ENCODE measurements at regions not wholly inside any gene's neighbourhood (a gene's known extent, or its start where the extent isn't known, plus 50 kb on each side); places are given as distances from the start of the nearest gene placed in this dataset.

DNA sequence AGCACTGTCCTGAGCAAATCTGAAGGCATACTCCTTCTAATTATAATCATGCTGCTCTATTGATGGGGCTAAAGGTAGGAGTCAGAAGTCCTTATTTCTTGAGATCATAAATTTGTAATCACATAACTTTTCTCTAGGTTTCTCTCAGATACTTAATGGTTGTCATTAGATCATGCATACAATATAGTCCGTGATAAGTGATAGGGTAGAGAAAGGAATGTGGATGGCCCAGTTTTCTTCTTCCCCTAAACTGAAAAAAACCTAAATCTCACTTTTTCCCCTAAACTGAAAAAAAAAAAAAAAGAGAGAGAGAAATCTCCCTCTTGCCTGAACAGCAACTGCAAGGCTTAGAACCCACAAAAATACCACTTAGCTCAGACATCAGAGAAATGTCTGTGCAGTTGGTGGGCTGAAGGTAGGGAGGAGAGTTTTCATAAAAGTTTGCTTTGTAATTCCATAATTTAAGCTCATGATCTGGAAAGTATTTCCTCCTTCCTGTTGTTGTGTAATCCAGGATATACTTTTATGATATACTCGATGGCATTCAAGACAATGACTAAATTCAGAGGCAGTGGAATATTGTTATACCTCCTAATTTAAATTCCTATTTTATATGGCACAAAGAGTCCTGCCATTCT, 79.3 kb upstream of the ITPRID2 start:
- peaks cover 3% of the 10 kb centered on the region for H3K27me3 Mint-ChIP-seq
- intact Hi-C loops (cut with micrococcal nuclease): no loop called here
- TF ChIP-seq, protein P1, sequence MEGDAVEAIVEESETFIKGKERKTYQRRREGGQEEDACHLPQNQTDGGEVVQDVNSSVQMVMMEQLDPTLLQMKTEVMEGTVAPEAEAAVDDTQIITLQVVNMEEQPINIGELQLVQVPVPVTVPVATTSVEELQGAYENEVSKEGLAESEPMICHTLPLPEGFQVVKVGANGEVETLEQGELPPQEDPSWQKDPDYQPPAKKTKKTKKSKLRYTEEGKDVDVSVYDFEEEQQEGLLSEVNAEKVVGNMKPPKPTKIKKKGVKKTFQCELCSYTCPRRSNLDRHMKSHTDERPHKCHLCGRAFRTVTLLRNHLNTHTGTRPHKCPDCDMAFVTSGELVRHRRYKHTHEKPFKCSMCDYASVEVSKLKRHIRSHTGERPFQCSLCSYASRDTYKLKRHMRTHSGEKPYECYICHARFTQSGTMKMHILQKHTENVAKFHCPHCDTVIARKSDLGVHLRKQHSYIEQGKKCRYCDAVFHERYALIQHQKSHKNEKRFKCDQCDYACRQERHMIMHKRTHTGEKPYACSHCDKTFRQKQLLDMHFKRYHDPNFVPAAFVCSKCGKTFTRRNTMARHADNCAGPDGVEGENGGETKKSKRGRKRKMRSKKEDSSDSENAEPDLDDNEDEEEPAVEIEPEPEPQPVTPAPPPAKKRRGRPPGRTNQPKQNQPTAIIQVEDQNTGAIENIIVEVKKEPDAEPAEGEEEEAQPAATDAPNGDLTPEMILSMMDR (IDR thresholded peaks at IDR 0.05): no peak
- no peak overlapping the region for H3K4me3 Mint-ChIP-seq
- no peaks in the 10 kb centered on the region for H3K36me3 Mint-ChIP-seq (ENCODE audit: low read depth)
- no peak overlapping the region for H3K27ac Mint-ChIP-seq
- DNase-seq (no peak), ATAC-seq (no peak)
- no peaks in the 10 kb centered on the region for H3K9me3 Mint-ChIP-seq
- POLR2A ChIA-PET: no interaction called here
- H3K4me1 Mint-ChIP-seq (ENCODE audit: low read depth): peaks cover 13% of the 10 kb centered on the region
- CTCF ChIA-PET: interaction anchor here (0.9 kb wide), 2 partner anchors 8 to 70 kb away, joined by 3 to 4 read pairs; no protein-coding TSS in a partner anchor

DNA sequence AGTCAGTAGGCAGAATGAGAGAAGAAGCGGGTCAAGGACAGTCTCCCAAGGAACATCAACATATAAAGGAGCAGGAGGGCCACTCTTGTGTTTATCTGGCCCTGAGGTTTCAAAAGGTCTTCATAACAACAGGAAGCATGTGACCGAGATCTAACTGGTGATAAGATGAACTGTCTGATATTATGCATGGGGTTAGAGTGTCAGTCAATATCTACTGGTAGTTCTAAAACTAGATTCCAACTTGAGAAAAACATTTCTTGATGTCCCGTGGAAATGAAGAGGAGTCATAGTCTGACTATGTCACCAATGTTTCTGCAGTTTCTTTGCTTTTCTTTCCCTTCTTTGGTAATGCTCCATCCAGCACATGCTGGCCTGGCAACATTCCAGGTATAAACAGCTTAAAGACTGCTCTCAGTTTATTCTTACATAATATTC, 77.5 kb upstream of the ITPRID2 start:
- peaks cover 13% of the 10 kb centered on the region for H3K4me1 Mint-ChIP-seq (ENCODE audit: low read depth)
- no peak overlapping the region for H3K27ac Mint-ChIP-seq
- CTCF ChIA-PET: no interaction called here
- DNase-seq: no peak
- no peaks in the 10 kb centered on the region for H3K9me3 Mint-ChIP-seq
- H3K4me3 Mint-ChIP-seq: no peak overlapping the region
- no peaks in the 10 kb centered on the region for H3K36me3 Mint-ChIP-seq (ENCODE audit: low read depth)
- POLR2A ChIA-PET: no interaction called here
- no peak for ATAC-seq
- TF ChIP-seq, protein P1 (IDR thresholded peaks at IDR 0.05): no peak
- H3K27me3 Mint-ChIP-seq: peaks cover 3% of the 10 kb centered on the region
- intact Hi-C loops (cut with micrococcal nuclease): no loop called here

DNA sequence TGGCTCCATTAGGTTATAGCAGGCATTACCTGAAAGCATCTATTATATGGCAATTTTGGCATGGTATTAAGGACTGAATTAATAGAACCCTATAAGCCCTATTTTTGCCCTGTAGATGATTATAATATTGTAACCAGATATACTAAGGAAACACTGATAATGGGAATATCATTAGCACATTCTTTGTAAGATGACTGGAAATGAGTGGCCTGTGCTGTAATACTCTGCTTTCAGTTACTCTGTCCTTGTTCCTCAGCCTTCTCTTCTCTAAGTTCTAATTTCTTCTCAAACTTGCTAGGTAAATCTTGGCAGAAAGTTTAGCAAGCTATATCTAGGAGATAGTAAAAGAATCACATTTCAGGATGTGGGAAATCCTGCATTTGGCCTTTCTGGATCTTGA, 74.0 kb upstream of the ITPRID2 start:
- intact Hi-C loops (cut with micrococcal nuclease): no loop called here
- Mint-ChIP-seq H3K27ac (no peak overlapping the region), H3K36me3 (ENCODE audit: low read depth) (no peaks in the 10 kb centered on the region), H3K9me3 (no peaks in the 10 kb centered on the region), H3K27me3 (no peaks in the 10 kb centered on the region), H3K4me1 (ENCODE audit: low read depth) (peaks cover 14% of the 10 kb centered on the region), H3K4me3 (no peak overlapping the region)
- ATAC-seq: no peak
- no peak for DNase-seq
- CTCF ChIA-PET: interaction anchor here (1.0 to 1.7 kb wide), 2 partner anchors 22 to 102 kb away, joined by 3 to 4 read pairs; no protein-coding TSS in a partner anchor
- POLR2A ChIA-PET: no interaction called here
- TF ChIP-seq, protein P1 (IDR thresholded peaks at IDR 0.05): no peak

GRCh38 chr2:181818058-181818680, 73.4 kb upstream of the ITPRID2 start:
- Mint-ChIP-seq H3K9me3 (no peaks in the 10 kb centered on the region), H3K27me3 (no peaks in the 10 kb centered on the region), H3K36me3 (ENCODE audit: low read depth) (no peaks in the 10 kb centered on the region), H3K4me1 (ENCODE audit: low read depth) (peaks cover 14% of the 10 kb centered on the region), H3K27ac (no peak overlapping the region), H3K4me3 (no peak overlapping the region)
- ChIA-PET POLR2A (no interaction called here), CTCF (interaction anchor here (1.7 kb wide), 1 partner anchor 21 kb away, joined by 3 read pairs; no protein-coding TSS in a partner anchor)
- intact Hi-C loops (cut with micrococcal nuclease): no loop called here
- TF ChIP-seq, protein P1 (IDR thresholded peaks at IDR 0.05): no peak
- DNase-seq: no peak
- no peak for ATAC-seq

GRCh38 chr2:181818840-181819239, 72.7 kb upstream of the ITPRID2 start:
- Mint-ChIP-seq H3K27me3 (no peaks in the 10 kb centered on the region), H3K4me1 (ENCODE audit: low read depth) (peaks cover 11% of the 10 kb centered on the region), H3K27ac (no peak overlapping the region), H3K9me3 (no peaks in the 10 kb centered on the region), H3K4me3 (no peak overlapping the region), H3K36me3 (ENCODE audit: low read depth) (no peaks in the 10 kb centered on the region)
- DNase-seq (no peak), ATAC-seq (no peak)
- intact Hi-C loops (cut with micrococcal nuclease): no loop called here
- ChIA-PET CTCF (interaction anchor here (0.8 to 1.7 kb wide), 2 partner anchors 21 to 76 kb away, joined by 3 to 4 read pairs; no protein-coding TSS in a partner anchor), POLR2A (no interaction called here)
- TF ChIP-seq, protein P1 (IDR thresholded peaks at IDR 0.05): no peak

Measured in activated CD8-positive, alpha-beta T cell treated with anti-CD3 and anti-CD28 coated beads for 36 hours (primary cell).